Endothelial cell of umbilical vein (primary cell): ENCODE measurements at regions not wholly inside any gene's neighbourhood (a gene's known extent, or its start where the extent isn't known, plus 50 kb on each side); places are given as distances from the start of the nearest gene placed in this dataset.

Experiments
- BruUV-seq: library from RNA; stranded (reverse); fragments of 400-500 nt; replicated peaks from 2 replicates; lab custom pipeline; 2021; lab: Mats Ljungman, UMichigan
- CTCF ChIA-PET: fragments of 300-600, 350-600 bp; sonication (Branson Sonifier 250); formaldehyde crosslinking; loops from one replicate; lab custom pipeline; 2021; ENCODE audit warnings: antibody characterized with exemption, inconsistent platforms; lab: Charles Lee
- POLR2A ChIA-PET: fragments of 300-600, 350-600 bp; sonication (Branson Sonifier 250); formaldehyde crosslinking; loops from one replicate; lab custom pipeline; 2021; ENCODE audit warnings: antibody characterized with exemption, inconsistent platforms; lab: Charles Lee
- DNase-seq: peaks from one replicate; pipeline ENCODE4 v3.0.0-alpha.2; 2011; ENCODE audit warnings: low read depth, low spot score
- FAIRE-seq: peaks from 2 replicates; lab custom pipeline; 2011; peaks lifted over from hg19 to GRCh38; lab: Jason Lieb, UNC
- H2AFZ ChIP-seq: 2 replicates; pipeline ENCODE4 v1.6.0; 2012; ENCODE audit warnings: low read depth, low read length, control low read depth, inconsistent platforms
- H3K27ac ChIP-seq: 2 replicates; pipeline ENCODE4 v1.5.1; 2011; ENCODE audit warnings: low read depth, mild to moderate bottlenecking, control low read depth, low read length, moderate library complexity; ENCODE audit not compliant: insufficient read depth
- H3K27me3 ChIP-seq, 2 experiments: 2 replicates each; pipeline versions ENCODE4 v1.6.0 to v1.6.1; 2011; ENCODE audit warnings: low read length in 2 of 2, mixed read lengths in 1 of 2; ENCODE audit not compliant: control insufficient read depth in 2 of 2, insufficient read depth in 2 of 2
- H3K36me3 ChIP-seq, 2 experiments: 2 replicates in 1 of 2; 3 replicates in 1 of 2; pipeline ENCODE4 v1.5.1; 2011; ENCODE audit warnings: low read length in 2 of 2, mild to moderate bottlenecking in 1 of 2, moderate library complexity in 1 of 2; ENCODE audit not compliant: control insufficient read depth in 2 of 2, insufficient read depth in 2 of 2; ENCODE audit errors: extremely low read depth in 1 of 2
- H3K4me1 ChIP-seq: 3 replicates; pipeline ENCODE4 v1.5.1; 2011; ENCODE audit warnings: mild to moderate bottlenecking, low read length; ENCODE audit not compliant: control insufficient read depth, insufficient read depth; ENCODE audit errors: extremely low read depth
- H3K4me2 ChIP-seq: 2 replicates; pipeline ENCODE4 v1.6.1; 2011; ENCODE audit warnings: low read length, control low read depth, mixed read lengths; ENCODE audit not compliant: insufficient read depth
- H3K4me3 ChIP-seq, 3 experiments: fragments of 200-600 bp in 1 of 3; sonication (generic), shearing (Covaris generic) in 1 of 3; replicated peaks in 1 of 3; 2 replicates each; pipeline ENCODE4 v1.5.1; 2011 to 2016; ENCODE audit warnings: control low read depth in 3 of 3, low read length in 3 of 3, mild to moderate bottlenecking in 2 of 3, inconsistent platforms in 1 of 3, low read depth in 1 of 3, moderate library complexity in 1 of 3; ENCODE audit not compliant: insufficient read depth in 1 of 3
- H3K79me2 ChIP-seq: 2 replicates; pipeline ENCODE4 v1.6.0; 2012; ENCODE audit warnings: low read length, inconsistent platforms; ENCODE audit not compliant: control insufficient read depth, insufficient read depth
- H3K9ac ChIP-seq: replicated peaks from 2 replicates; pipeline ENCODE3; 2011; ENCODE audit warnings: low read length, control low read depth; ENCODE audit not compliant: insufficient read depth; ENCODE audit errors: extremely low read depth
- H3K9me1 ChIP-seq: replicated peaks from 3 replicates; pipeline ENCODE4 v1.6.0; 2011; ENCODE audit warnings: mild to moderate bottlenecking, low read length; ENCODE audit not compliant: control insufficient read depth, insufficient read depth; ENCODE audit errors: extremely low read depth
- H3K9me3 ChIP-seq: replicated peaks from 2 replicates; pipeline ENCODE4 v1.5.1; 2012; ENCODE audit warnings: low read length, inconsistent platforms; ENCODE audit not compliant: control insufficient read depth, insufficient read depth
- H4K20me1 ChIP-seq: replicated peaks from 2 replicates; pipeline ENCODE3; 2011; ENCODE audit warnings: mild to moderate bottlenecking, low read length; ENCODE audit not compliant: control insufficient read depth, insufficient read depth; ENCODE audit errors: extremely low read depth
- CTCF ChIP-seq, 2 donors: IDR thresholded peaks; 1 replicate in 1 of 2; 2 replicates in 1 of 2; pipeline ENCODE4 v1.5.1; 2011; ENCODE audit warnings: low read length in 2 of 2, mild to moderate bottlenecking in 2 of 2, moderate library complexity in 2 of 2, control low read depth in 1 of 2, inconsistent platforms in 1 of 2, low read depth in 1 of 2; ENCODE audit not compliant: insufficient read depth in 1 of 2; ENCODE audit errors: extremely low read depth in 1 of 2
- EZH2 ChIP-seq: IDR thresholded peaks from 2 replicates; pipeline ENCODE4 v1.6.1; 2012; ENCODE audit warnings: borderline replicate concordance, low read depth, mild to moderate bottlenecking, moderate library complexity, low read length, inconsistent platforms; ENCODE audit not compliant: severe bottlenecking
- FOS ChIP-seq: IDR thresholded peaks from 2 replicates; pipeline ENCODE4 v1.6.1; 2011; ENCODE audit warnings: mild to moderate bottlenecking, low read length, moderate library complexity, borderline replicate concordance; ENCODE audit not compliant: insufficient read depth
- GATA2 ChIP-seq: IDR thresholded peaks from 2 replicates; pipeline ENCODE4 v1.7.0; 2011; ENCODE audit warnings: low read depth, mild to moderate bottlenecking, moderate library complexity, mixed read lengths, low read length; ENCODE audit not compliant: insufficient read length, insufficient read depth
- JUN ChIP-seq: IDR thresholded peaks from 2 replicates; pipeline ENCODE4 v1.6.1; 2011; ENCODE audit warnings: borderline replicate concordance, low read depth; ENCODE audit not compliant: insufficient read length, insufficient read depth
- MAX ChIP-seq: IDR thresholded peaks from 2 replicates; pipeline ENCODE4 v1.6.1; 2011; ENCODE audit not compliant: insufficient read depth, insufficient read length
- MYC ChIP-seq: IDR thresholded peaks from one replicate; pipeline ENCODE4 v1.6.1; 2011; ENCODE audit warnings: mild to moderate bottlenecking, low read depth, low read length
- POLR2A ChIP-seq: IDR thresholded peaks from 2 replicates; pipeline ENCODE4 v1.6.1; 2012; ENCODE audit warnings: low read depth, mild to moderate bottlenecking, control low read depth, low read length
- POLR2AphosphoS5 ChIP-seq: IDR thresholded peaks from 2 replicates; pipeline ENCODE4 v1.6.1; 2012; ENCODE audit warnings: low read depth, mild to moderate bottlenecking, control low read depth, low read length, moderate library complexity; ENCODE audit not compliant: insufficient read depth
- dilution Hi-C: fragments of 300-500 bp; cut with MboI; formaldehyde crosslinking; loops from one replicate; pipeline ENCODE4 v1.15.0; 2019; ENCODE audit warnings: low sequenced_read_pairs; ENCODE audit not compliant: extremely low pct_ligation_motif_present
- intact Hi-C: fragments of 100-400 bp; cut with micrococcal nuclease; formaldehyde crosslinking; loops from one replicate; pipeline ENCODE4 v1.10.0; 2022

- Histone ChIP-seq H3K4me1 (no peaks in the 10 kb centered on the region), H2AFZ (no peak overlapping the region), H3K9ac (no peak overlapping the region), H3K4me2 (no peak overlapping the region), H3K9me3 (no peaks in the 10 kb centered on the region), H3K79me2 (no peaks in the 10 kb centered on the region), H3K27me3 (peaks cover 0 to 4% of the 10 kb centered on the region in 2 experiments), H3K4me3 (no peak overlapping the region), H4K20me1 (no peaks in the 10 kb centered on the region), H3K27ac (no peak overlapping the region), H3K9me1 (no peaks in the 10 kb centered on the region), H3K36me3 (no peaks in the 10 kb centered on the region)
- ChIA-PET POLR2A (no interaction called here), CTCF (no interaction called here)
- no peak for TF ChIP-seq JUN
- no peak for TF ChIP-seq MAX
- no peak for TF ChIP-seq FOS
- TF ChIP-seq EZH2: no peak
- no peak for TF ChIP-seq CTCF (IDR thresholded peaks at IDR 0.05; ENCODE audit: extremely low read depth in 1 of 2, insufficient read depth in 1 of 2, low read depth in 1 of 2, low read length in 2 of 2)
- TF ChIP-seq POLR2A: no peak
- TF ChIP-seq MYC: no peak
- TF ChIP-seq POLR2AphosphoS5: no peak
- no peak for TF ChIP-seq GATA2
- DNase-seq: no peak
- no peak for FAIRE-seq
- no TSS peak for BruUV-seq
- intact Hi-C loops: no loop called here
- dilution Hi-C loops: no loop called here
Measured at GRCh38 chr2:62427146-62427545, 78.8 kb downstream of the TMEM17 start.
